ENCODE measurements at regions not wholly inside any gene's neighbourhood (a gene's known extent, or its start where the extent isn't known, plus 50 kb on each side); places are given as distances from the start of the nearest gene placed in this dataset.

DNA sequence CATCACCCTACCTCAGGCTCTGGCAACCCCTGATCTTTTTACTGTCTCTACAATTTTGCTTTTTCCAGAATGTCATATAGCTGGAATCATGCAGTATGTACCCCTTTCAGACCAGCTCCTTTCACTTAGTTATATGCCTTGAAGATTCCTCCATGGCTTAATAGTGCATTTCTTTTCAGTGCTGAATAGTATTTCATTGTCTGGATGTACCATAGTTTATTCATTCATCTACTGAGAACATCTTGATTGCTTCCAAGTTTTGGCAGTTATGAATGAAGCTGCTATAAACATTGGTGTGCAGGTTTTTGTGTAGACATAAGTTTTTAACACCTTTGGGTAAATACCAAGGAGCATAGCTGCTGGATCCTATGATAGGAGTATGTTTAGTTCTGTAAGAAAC, 50.8 kb upstream of the ANP32A start:
- DNase-seq (ENCODE audit: low spot score) (no peak), ATAC-seq (ENCODE audit: insufficient number of reproducible peaks, low FRiP score, low read depth) (no peak)
- Histone ChIP-seq H3K4me1 (ENCODE audit: control insufficient read depth in 1 of 2, low read depth in 2 of 2) (no peaks in the 10 kb centered on the region), H3K36me3 (no peaks in the 10 kb centered on the region), H3K27me3 (replicated peaks; ENCODE audit: insufficient read depth) (no peaks in the 10 kb centered on the region), H3K27ac (no peak overlapping the region), H3K9me3 (no peaks in the 10 kb centered on the region), H3K4me3 (no peak overlapping the region)
- TF ChIP-seq, protein P1, sequence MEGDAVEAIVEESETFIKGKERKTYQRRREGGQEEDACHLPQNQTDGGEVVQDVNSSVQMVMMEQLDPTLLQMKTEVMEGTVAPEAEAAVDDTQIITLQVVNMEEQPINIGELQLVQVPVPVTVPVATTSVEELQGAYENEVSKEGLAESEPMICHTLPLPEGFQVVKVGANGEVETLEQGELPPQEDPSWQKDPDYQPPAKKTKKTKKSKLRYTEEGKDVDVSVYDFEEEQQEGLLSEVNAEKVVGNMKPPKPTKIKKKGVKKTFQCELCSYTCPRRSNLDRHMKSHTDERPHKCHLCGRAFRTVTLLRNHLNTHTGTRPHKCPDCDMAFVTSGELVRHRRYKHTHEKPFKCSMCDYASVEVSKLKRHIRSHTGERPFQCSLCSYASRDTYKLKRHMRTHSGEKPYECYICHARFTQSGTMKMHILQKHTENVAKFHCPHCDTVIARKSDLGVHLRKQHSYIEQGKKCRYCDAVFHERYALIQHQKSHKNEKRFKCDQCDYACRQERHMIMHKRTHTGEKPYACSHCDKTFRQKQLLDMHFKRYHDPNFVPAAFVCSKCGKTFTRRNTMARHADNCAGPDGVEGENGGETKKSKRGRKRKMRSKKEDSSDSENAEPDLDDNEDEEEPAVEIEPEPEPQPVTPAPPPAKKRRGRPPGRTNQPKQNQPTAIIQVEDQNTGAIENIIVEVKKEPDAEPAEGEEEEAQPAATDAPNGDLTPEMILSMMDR (IDR thresholded peaks at IDR 0.05), result no peak

DNA sequence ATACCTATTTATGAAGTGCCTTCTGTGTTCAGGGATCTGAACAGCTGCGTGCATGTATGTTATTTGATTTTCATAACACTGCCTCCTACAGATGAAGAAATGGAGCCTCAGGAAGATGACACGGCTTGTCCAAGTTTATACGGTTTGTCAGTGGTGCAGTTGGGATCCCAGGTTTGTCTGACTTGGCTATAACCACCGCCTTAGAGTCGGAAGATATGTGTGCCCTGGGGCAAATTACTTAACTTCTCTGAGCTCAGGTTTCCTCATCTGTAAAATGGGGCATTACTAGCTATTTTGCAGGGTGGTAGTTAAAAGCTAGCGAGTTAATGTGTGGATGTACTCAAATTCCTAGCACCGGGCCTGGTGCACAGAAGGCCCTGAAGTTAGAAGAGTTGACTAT, 54.1 kb upstream of the ANP32A start:
- H3K36me3 ChIP-seq, result no peaks in the 10 kb centered on the region
- H3K4me3 ChIP-seq, result no peak overlapping the region
- H3K27me3 ChIP-seq (replicated peaks; ENCODE audit: insufficient read depth), result no peaks in the 10 kb centered on the region
- TF ChIP-seq, protein P1 (IDR thresholded peaks at IDR 0.05), result no peak
- no peaks in the 10 kb centered on the region for H3K9me3 ChIP-seq
- H3K4me1 ChIP-seq (ENCODE audit: control insufficient read depth in 1 of 2, low read depth in 2 of 2), result no peaks in the 10 kb centered on the region
- ATAC-seq (ENCODE audit: insufficient number of reproducible peaks, low FRiP score, low read depth) (no peak), DNase-seq (ENCODE audit: low spot score) (no peak)
- no peak overlapping the region for H3K27ac ChIP-seq

DNA sequence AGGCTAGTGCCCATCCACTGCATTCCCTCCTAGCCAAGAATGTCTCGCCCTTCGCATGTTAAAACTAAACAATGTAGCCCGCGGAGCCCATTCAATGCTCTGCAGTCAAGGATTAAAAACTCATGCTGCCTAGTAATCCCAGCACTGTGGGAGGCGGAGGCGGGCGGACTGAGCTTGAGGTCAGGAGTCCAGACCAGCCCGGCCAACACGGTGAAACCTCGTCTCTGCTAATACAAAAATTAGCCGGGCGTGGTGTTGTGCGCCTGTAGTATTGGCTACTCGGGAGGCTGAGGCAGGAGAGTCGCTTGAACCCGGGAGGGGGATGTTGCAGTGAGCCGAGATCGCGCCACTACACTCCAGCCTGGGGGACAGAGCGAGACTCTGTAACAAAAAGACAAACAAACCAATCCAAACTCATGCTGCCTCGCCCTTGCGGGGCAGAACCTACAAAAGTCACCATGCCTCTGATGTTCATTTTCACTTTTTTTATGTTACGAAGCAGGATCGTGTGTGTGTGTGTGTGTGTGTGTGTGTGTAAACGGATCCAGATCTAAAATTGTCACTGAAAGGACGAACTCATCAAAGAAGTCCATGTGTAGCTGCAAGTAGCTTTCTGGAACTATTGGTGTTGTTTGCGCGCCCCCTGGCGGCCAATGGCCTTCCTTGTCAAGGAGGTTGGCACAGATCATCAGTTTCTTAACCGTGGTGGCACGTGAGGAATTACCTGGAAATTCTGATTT, 54.8 kb upstream of the SPESP1 start:
- TF ChIP-seq, protein P1 (IDR thresholded peaks at IDR 0.05), result peak; percentile 91
- no peaks in the 10 kb centered on the region for H3K27me3 ChIP-seq (replicated peaks; ENCODE audit: insufficient read depth)
- H3K4me1 ChIP-seq (ENCODE audit: control insufficient read depth in 1 of 2, low read depth in 2 of 2), result no peaks in the 10 kb centered on the region
- H3K36me3 ChIP-seq, result no peaks in the 10 kb centered on the region
- H3K9me3 ChIP-seq, result no peaks in the 10 kb centered on the region
- DNase-seq (ENCODE audit: low spot score) (peak; percentile 72), ATAC-seq (ENCODE audit: insufficient number of reproducible peaks, low FRiP score, low read depth) (peak; percentile 76)
- H3K4me3 ChIP-seq, result peak overlapping the region; percentile 68
- H3K27ac ChIP-seq, result no peak overlapping the region

DNA sequence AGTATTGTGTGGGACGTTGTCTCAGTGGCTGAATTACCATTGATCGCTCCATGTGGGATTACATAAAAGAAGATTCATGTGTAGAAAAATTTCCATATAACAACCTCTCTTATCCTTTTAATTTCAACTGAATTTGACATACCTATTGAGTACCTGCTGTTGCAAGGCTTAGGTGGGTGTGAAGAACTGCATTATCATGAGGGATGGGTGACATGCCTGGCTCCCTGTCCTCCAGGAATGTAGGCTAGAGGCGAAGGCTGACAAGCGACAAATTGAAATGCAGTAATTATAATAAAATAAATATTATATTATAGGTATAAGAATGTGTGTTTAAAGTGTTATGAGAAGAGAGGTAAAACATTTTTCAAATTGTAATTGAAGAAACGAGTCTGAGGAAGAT, 52.7 kb upstream of the SPESP1 start:
- Histone ChIP-seq H3K27me3 (replicated peaks; ENCODE audit: insufficient read depth) (no peaks in the 10 kb centered on the region), H3K9me3 (no peaks in the 10 kb centered on the region), H3K27ac (no peak overlapping the region), H3K4me3 (no peak overlapping the region), H3K36me3 (no peaks in the 10 kb centered on the region), H3K4me1 (ENCODE audit: control insufficient read depth in 1 of 2, low read depth in 2 of 2) (no peaks in the 10 kb centered on the region)
- TF ChIP-seq, protein P1 (IDR thresholded peaks at IDR 0.05), result no peak
- DNase-seq (ENCODE audit: low spot score), result no peak
- ATAC-seq (ENCODE audit: insufficient number of reproducible peaks, low FRiP score, low read depth), result no peak

DNA sequence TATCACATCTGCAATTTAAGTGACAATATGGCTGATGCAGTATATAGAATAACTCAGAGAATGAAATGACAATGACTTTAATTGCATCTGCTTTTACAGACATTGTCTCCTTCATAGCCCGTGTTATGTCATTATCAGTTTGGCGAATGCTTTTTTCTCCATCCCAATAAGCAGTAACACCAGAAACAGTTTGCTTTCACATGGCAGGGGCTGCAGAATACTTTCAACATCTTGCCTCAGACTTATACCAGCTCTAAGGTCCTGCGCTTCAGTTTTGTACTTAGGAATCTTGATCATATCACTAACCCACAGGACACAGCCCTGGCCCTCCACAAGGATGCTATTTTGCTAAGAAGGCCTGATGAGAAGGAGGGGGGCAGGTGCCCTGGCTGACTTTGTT, 49.9 kb upstream of the SPESP1 start:
- H3K27ac ChIP-seq, result no peak overlapping the region
- no peak overlapping the region for H3K4me3 ChIP-seq
- H3K4me1 ChIP-seq (ENCODE audit: control insufficient read depth in 1 of 2, low read depth in 2 of 2), result peaks cover 1 to 8% of the 10 kb centered on the region in 2 donors
- TF ChIP-seq, protein P1 (IDR thresholded peaks at IDR 0.05), result no peak
- no peaks in the 10 kb centered on the region for H3K27me3 ChIP-seq (replicated peaks; ENCODE audit: insufficient read depth)
- DNase-seq (ENCODE audit: low spot score) (no peak), ATAC-seq (ENCODE audit: insufficient number of reproducible peaks, low FRiP score, low read depth) (no peak)
- no peaks in the 10 kb centered on the region for H3K9me3 ChIP-seq
- H3K36me3 ChIP-seq, result no peaks in the 10 kb centered on the region
